Rectal smooth muscle tissue (tissue), 1 donor: ENCODE measurements at regions not wholly inside any gene's neighbourhood (a gene's known extent, or its start where the extent isn't known, plus 50 kb on each side); places are given as distances from the start of the nearest gene placed in this dataset.
"Not testable (repeated sequence)": the region's sequence is repeated elsewhere in the genome, so short reads cannot be mapped to it uniquely, and the experiment has no call there.

Experiments
- H3K27ac ChIP-seq: one replicate; pipeline ENCODE4 v1.7.0; 2013; ENCODE audit warnings: low read depth, low read length, inconsistent platforms
- H3K27me3 ChIP-seq: one replicate; pipeline ENCODE4 v1.7.0; 2013; ENCODE audit warnings: low read length; ENCODE audit not compliant: control insufficient read depth, insufficient read depth
- H3K36me3 ChIP-seq: one replicate; pipeline ENCODE4 v1.7.0; 2013; ENCODE audit warnings: low read length; ENCODE audit not compliant: control insufficient read depth, insufficient read depth
- H3K4me1 ChIP-seq: one replicate; pipeline ENCODE4 v1.7.0; 2013; ENCODE audit warnings: low read length; ENCODE audit not compliant: control insufficient read depth, insufficient read depth
- H3K4me3 ChIP-seq: one replicate; pipeline ENCODE4 v1.7.0; 2013; ENCODE audit warnings: low read length
- H3K9ac ChIP-seq: one replicate; pipeline ENCODE4 v1.7.0; 2013; ENCODE audit warnings: low read length

GRCh38 chr10:46720386-46720785, 141.5 kb downstream of the SYT15 start:
- H3K9ac ChIP-seq, H3K4me1 ChIP-seq, H3K27me3 ChIP-seq, H3K27ac ChIP-seq, H3K36me3 ChIP-seq, H3K4me3 ChIP-seq: not testable (repeated sequence)

- H3K9ac ChIP-seq, H3K4me3 ChIP-seq, H3K27me3 ChIP-seq, H3K36me3 ChIP-seq, H3K27ac ChIP-seq, H3K4me1 ChIP-seq: not testable (repeated sequence)
These were observed 142.0 kb downstream of the SYT15 start for GRCh38 chr10:46720811-46721518.

- not testable (repeated sequence) for H3K27me3 ChIP-seq, H3K4me3 ChIP-seq, H3K27ac ChIP-seq, H3K4me1 ChIP-seq, H3K9ac ChIP-seq, H3K36me3 ChIP-seq
These were observed 145.3 kb downstream of the SYT15 start for GRCh38 chr10:46724258-46724657.

- H3K27me3 ChIP-seq, H3K4me1 ChIP-seq, H3K4me3 ChIP-seq: not testable (repeated sequence)
These were observed 149.4 kb downstream of the SYT15 start for GRCh38 chr10:46728359-46728758.

GRCh38 chr10:46730729-46731128, 151.8 kb downstream of the SYT15 start:
- H3K4me1 ChIP-seq, H3K9ac ChIP-seq, H3K4me3 ChIP-seq, H3K36me3 ChIP-seq, H3K27me3 ChIP-seq, H3K27ac ChIP-seq: not testable (repeated sequence)

More at GRCh38 chr10:46728359-46728758, 149.4 kb downstream of the SYT15 start:
- not testable (repeated sequence) for H3K9ac ChIP-seq, H3K27ac ChIP-seq, H3K36me3 ChIP-seq

- H3K4me1 ChIP-seq, H3K4me3 ChIP-seq, H3K36me3 ChIP-seq, H3K27ac ChIP-seq, H3K27me3 ChIP-seq, H3K9ac ChIP-seq: not testable (repeated sequence)
These were observed 154.8 kb downstream of the SYT15 start for GRCh38 chr10:46733635-46734261.

GRCh38 chr10:46734262-46734642, 155.3 kb downstream of the SYT15 start:
- not testable (repeated sequence) for H3K36me3 ChIP-seq, H3K27me3 ChIP-seq, H3K27ac ChIP-seq, H3K4me1 ChIP-seq, H3K4me3 ChIP-seq, H3K9ac ChIP-seq

GRCh38 chr10:46739919-46740318, 161.0 kb downstream of the SYT15 start:
- not testable (repeated sequence) for H3K27ac ChIP-seq, H3K9ac ChIP-seq, H3K27me3 ChIP-seq, H3K36me3 ChIP-seq, H3K4me1 ChIP-seq, H3K4me3 ChIP-seq

GRCh38 chr10:46740368-46740767, 161.4 kb downstream of the SYT15 start:
- H3K4me3 ChIP-seq, H3K27me3 ChIP-seq, H3K27ac ChIP-seq, H3K36me3 ChIP-seq, H3K4me1 ChIP-seq, H3K9ac ChIP-seq: not testable (repeated sequence)

- H3K4me3 ChIP-seq, H3K9ac ChIP-seq, H3K4me1 ChIP-seq, H3K36me3 ChIP-seq, H3K27ac ChIP-seq, H3K27me3 ChIP-seq: not testable (repeated sequence)
These were observed 162.2 kb upstream of the PTPN20 start for GRCh38 chr10:46749003-46749402.

- not testable (repeated sequence) for H3K27me3 ChIP-seq, H3K9ac ChIP-seq, H3K36me3 ChIP-seq, H3K4me3 ChIP-seq, H3K4me1 ChIP-seq, H3K27ac ChIP-seq
These were observed 161.8 kb upstream of the PTPN20 start for GRCh38 chr10:46749470-46749869.

- H3K27me3 ChIP-seq, H3K9ac ChIP-seq, H3K4me3 ChIP-seq, H3K36me3 ChIP-seq, H3K4me1 ChIP-seq, H3K27ac ChIP-seq: not testable (repeated sequence)
These were observed 157.5 kb upstream of the PTPN20 start for GRCh38 chr10:46753763-46754162.

- H3K4me3 ChIP-seq, H3K9ac ChIP-seq, H3K27ac ChIP-seq, H3K27me3 ChIP-seq, H3K36me3 ChIP-seq, H3K4me1 ChIP-seq: not testable (repeated sequence)
These were observed 149.8 kb upstream of the PTPN20 start for GRCh38 chr10:46761471-46761870.
